ENCODE measurements at regions not wholly inside any gene's neighbourhood (a gene's known extent, or its start where the extent isn't known, plus 50 kb on each side); places are given as distances from the start of the nearest gene placed in this dataset.

DNA sequence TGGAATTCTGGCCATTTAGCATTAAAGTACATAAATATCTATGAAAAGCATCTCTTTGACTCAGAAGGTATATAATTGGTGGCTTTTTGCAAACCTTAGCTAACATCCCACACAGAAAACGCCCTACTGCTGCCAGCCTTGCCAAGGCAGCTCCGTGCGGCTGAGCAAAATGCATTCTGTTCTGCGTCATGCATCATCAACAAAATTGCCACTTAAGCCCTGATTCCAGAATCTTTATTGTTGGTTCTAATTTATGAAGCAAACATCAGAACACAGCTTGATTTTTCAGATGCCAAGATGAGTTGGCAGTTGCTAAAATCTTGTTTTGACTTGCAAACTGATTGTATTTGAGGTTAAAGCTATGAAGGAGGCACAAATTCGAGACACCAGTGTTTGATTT lies 314.9 kb upstream of the DEPDC1 start:
- TF ChIP-seq POLR2A (IDR thresholded peaks at IDR 0.05) (no peak), POLR2AphosphoS5 (IDR thresholded peaks at IDR 0.05) (no peak)

All from gastroesophageal sphincter (tissue), 2 donors.